Neural cell (in vitro differentiated cells): ENCODE measurements at regions not wholly inside any gene's neighbourhood (a gene's known extent, or its start where the extent isn't known, plus 50 kb on each side); places are given as distances from the start of the nearest gene placed in this dataset.

ENCODE experiments used
- H2AFZ ChIP-seq: fragments of 200-600, 300-800 bp; sonication (generic), shearing (Covaris generic); 2 replicates; pipeline ENCODE4 v1.6.0; 2014; ENCODE audit warnings: low read depth, mild to moderate bottlenecking, antibody characterized with exemption, low read length, moderate library complexity
- H3F3A ChIP-seq: fragments of 200-600 bp; shearing (Covaris generic); 2 replicates; pipeline ENCODE4 v1.6.1; 2016; ENCODE audit warnings: mild to moderate bottlenecking, moderate library complexity, mixed read lengths, antibody characterized with exemption, low read length; ENCODE audit not compliant: insufficient read depth, poor library complexity, severe bottlenecking
- H3K27ac ChIP-seq: fragments of 200-600, 300-800 bp; sonication (generic), shearing (Covaris generic); 2 replicates; pipeline ENCODE4 v1.5.1; 2014; ENCODE audit warnings: mild to moderate bottlenecking, low read length, moderate library complexity
- H3K27me3 ChIP-seq: fragments of 300-800, 200-600 bp; sonication (generic), shearing (Covaris generic); 2 replicates; pipeline ENCODE4 v1.6.0; 2014; ENCODE audit warnings: mild to moderate bottlenecking, low read depth, low read length, moderate library complexity; ENCODE audit not compliant: insufficient read depth
- H3K36me3 ChIP-seq: fragments of 300-800, 200-600 bp; sonication (generic), shearing (Covaris generic); 2 replicates; pipeline ENCODE4 v1.5.1; 2014; ENCODE audit warnings: mild to moderate bottlenecking, antibody characterized with exemption, low read length, moderate library complexity; ENCODE audit not compliant: insufficient read depth
- H3K4me2 ChIP-seq: fragments of 300-800, 200-600 bp; sonication (generic), shearing (Covaris generic); 2 replicates; pipeline ENCODE4 v1.6.0; 2014; ENCODE audit warnings: mild to moderate bottlenecking, low read length
- H3K4me3 ChIP-seq: fragments of 300-800, 200-600 bp; sonication (generic), shearing (Covaris generic); 2 replicates; pipeline ENCODE4 v1.5.1; 2014; ENCODE audit warnings: mild to moderate bottlenecking, low read length, moderate library complexity
- H3K79me2 ChIP-seq: fragments of 200-600 bp; shearing (Covaris generic); replicated peaks from 2 replicates; pipeline ENCODE4 v1.6.0; 2014; ENCODE audit warnings: mild to moderate bottlenecking, low read length, moderate library complexity; ENCODE audit not compliant: insufficient read depth
- H3K9ac ChIP-seq: fragments of 300-800, 200-600 bp; sonication (generic), shearing (Covaris generic); 2 replicates; pipeline ENCODE4 v1.6.1; 2016; ENCODE audit warnings: mild to moderate bottlenecking, low read length, mixed read lengths
- H3K9me2 ChIP-seq: fragments of 200-600 bp; shearing (Covaris generic); 2 replicates; pipeline ENCODE4 v1.6.1; 2016; ENCODE audit warnings: mild to moderate bottlenecking, low read length, mixed read lengths; ENCODE audit not compliant: insufficient read depth
- H3K9me3 ChIP-seq: fragments of 200-600, 300-800 bp; sonication (generic), shearing (Covaris generic); 2 replicates; pipeline ENCODE4 v1.6.1; 2016; ENCODE audit warnings: mild to moderate bottlenecking, mixed run types, low read length, moderate library complexity, mixed read lengths
- H4K20me1 ChIP-seq: fragments of 200-600 bp; shearing (Covaris generic); 2 replicates; pipeline ENCODE4 v1.6.1; 2016; ENCODE audit warnings: mild to moderate bottlenecking, mixed run types; ENCODE audit not compliant: insufficient read depth
- EP300 ChIP-seq: fragments of 450-650 bp; conservative IDR thresholded peaks from 2 replicates; pipeline ENCODE4 v1.6.1; 2014; ENCODE audit warnings: antibody characterized with exemption, mild to moderate bottlenecking, moderate library complexity; ENCODE audit not compliant: poor library complexity, severe bottlenecking
- EZH2 ChIP-seq: fragments of 200-600, 300-800 bp; shearing (Covaris generic), sonication (generic); IDR thresholded peaks from 2 replicates; pipeline ENCODE4 v1.6.1; 2014; ENCODE audit warnings: antibody characterized with exemption, low read length, borderline replicate concordance, mild to moderate bottlenecking; ENCODE audit not compliant: insufficient read depth, poor library complexity, severe bottlenecking
- MXI1 ChIP-seq: fragments of 450-650 bp; conservative IDR thresholded peaks from 2 replicates; pipeline ENCODE4 v1.6.1; 2014; ENCODE audit warnings: antibody characterized with exemption, mild to moderate bottlenecking; ENCODE audit not compliant: poor library complexity, severe bottlenecking
- POLR2AphosphoS5 ChIP-seq: IDR thresholded peaks from 2 replicates; pipeline ENCODE4 v1.6.1; 2012
- RAD21 ChIP-seq: fragments of 450-650 bp; conservative IDR thresholded peaks from 2 replicates; pipeline ENCODE4 v1.6.1; 2014; ENCODE audit warnings: antibody characterized with exemption, mild to moderate bottlenecking, moderate library complexity
- REST ChIP-seq: IDR thresholded peaks from 2 replicates; pipeline ENCODE4 v1.6.1; 2012; ENCODE audit warnings: borderline replicate concordance
- SMC3 ChIP-seq: fragments of 450-650 bp; conservative IDR thresholded peaks from 2 replicates; pipeline ENCODE4 v1.6.1; 2014; ENCODE audit warnings: antibody characterized with exemption, mild to moderate bottlenecking, moderate library complexity; ENCODE audit not compliant: poor library complexity
- TAF1 ChIP-seq: IDR thresholded peaks from 2 replicates; pipeline ENCODE4 v1.6.1; 2012; ENCODE audit warnings: low read depth
- TF ChIP-seq, protein P1 (sequence below): fragments of 450-650 bp; IDR thresholded peaks from 2 replicates; pipeline ENCODE4 v1.5.1; 2014; ENCODE audit warnings: antibody characterized with exemption, mild to moderate bottlenecking, moderate library complexity; ENCODE audit not compliant: poor library complexity, severe bottlenecking

GRCh38 chr11:112555491-112556364 is 295.1 kb upstream of the PLET1 start:
- Histone ChIP-seq H3K79me2 (no peaks in the 10 kb centered on the region), H3K27ac (no peak overlapping the region), H3K9ac (no peak overlapping the region), H3K4me2 (no peak overlapping the region), H4K20me1 (no peaks in the 10 kb centered on the region), H3K9me2 (no peaks in the 10 kb centered on the region), H3K27me3 (no peaks in the 10 kb centered on the region), H2AFZ (no peak overlapping the region), H3K4me3 (no peak overlapping the region), H3K9me3 (no peaks in the 10 kb centered on the region), H3F3A (no peaks in the 10 kb centered on the region), H3K36me3 (no peaks in the 10 kb centered on the region)
- TF ChIP-seq EZH2, result no peak
- TF ChIP-seq EP300, result no peak
- TF ChIP-seq RAD21, result peak; percentile 28
- no peak for TF ChIP-seq TAF1
- no peak for TF ChIP-seq POLR2AphosphoS5
- no peak for TF ChIP-seq MXI1
- TF ChIP-seq SMC3, result peak; percentile 28
- no peak for TF ChIP-seq REST
- TF ChIP-seq, protein P1, sequence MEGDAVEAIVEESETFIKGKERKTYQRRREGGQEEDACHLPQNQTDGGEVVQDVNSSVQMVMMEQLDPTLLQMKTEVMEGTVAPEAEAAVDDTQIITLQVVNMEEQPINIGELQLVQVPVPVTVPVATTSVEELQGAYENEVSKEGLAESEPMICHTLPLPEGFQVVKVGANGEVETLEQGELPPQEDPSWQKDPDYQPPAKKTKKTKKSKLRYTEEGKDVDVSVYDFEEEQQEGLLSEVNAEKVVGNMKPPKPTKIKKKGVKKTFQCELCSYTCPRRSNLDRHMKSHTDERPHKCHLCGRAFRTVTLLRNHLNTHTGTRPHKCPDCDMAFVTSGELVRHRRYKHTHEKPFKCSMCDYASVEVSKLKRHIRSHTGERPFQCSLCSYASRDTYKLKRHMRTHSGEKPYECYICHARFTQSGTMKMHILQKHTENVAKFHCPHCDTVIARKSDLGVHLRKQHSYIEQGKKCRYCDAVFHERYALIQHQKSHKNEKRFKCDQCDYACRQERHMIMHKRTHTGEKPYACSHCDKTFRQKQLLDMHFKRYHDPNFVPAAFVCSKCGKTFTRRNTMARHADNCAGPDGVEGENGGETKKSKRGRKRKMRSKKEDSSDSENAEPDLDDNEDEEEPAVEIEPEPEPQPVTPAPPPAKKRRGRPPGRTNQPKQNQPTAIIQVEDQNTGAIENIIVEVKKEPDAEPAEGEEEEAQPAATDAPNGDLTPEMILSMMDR, result peak; percentile 37

- H3K36me3 ChIP-seq, result no peaks in the 10 kb centered on the region
- no peak overlapping the region for H3K4me3 ChIP-seq
- no peak overlapping the region for H2AFZ ChIP-seq
- TF ChIP-seq EZH2 (no peak), MXI1 (no peak), POLR2AphosphoS5 (no peak), RAD21 (no peak), REST (no peak), SMC3 (no peak), EP300 (no peak), TAF1 (no peak)
- TF ChIP-seq, protein P1, result no peak
- H3K79me2 ChIP-seq, result no peaks in the 10 kb centered on the region
- H3K4me2 ChIP-seq, result no peak overlapping the region
- H3K27ac ChIP-seq, result no peak overlapping the region
- no peaks in the 10 kb centered on the region for H3F3A ChIP-seq
- no peaks in the 10 kb centered on the region for H3K27me3 ChIP-seq
- H3K9me2 ChIP-seq, result no peaks in the 10 kb centered on the region
- no peaks in the 10 kb centered on the region for H4K20me1 ChIP-seq
- H3K9me3 ChIP-seq, result no peaks in the 10 kb centered on the region
- H3K9ac ChIP-seq, result no peak overlapping the region
Measured at GRCh38 chr11:112558691-112559090, 298.0 kb upstream of the PLET1 start.
